Aorta (tissue), 5 donors: ENCODE measurements at regions not wholly inside any gene's neighbourhood (a gene's known extent, or its start where the extent isn't known, plus 50 kb on each side); places are given as distances from the start of the nearest gene placed in this dataset.

Experiments used
- ATAC-seq: fragments of 200-7000 bp; cut with Tn5 transposase; one replicate; pipeline ENCODE4 v1.9.1; 2022; ENCODE audit warnings: moderate library complexity; ENCODE audit not compliant: low FRiP score
- DNase-seq, 2 donors: peaks; one replicate each; pipeline ENCODE4 v3.0.0-alpha.2; 2020
- H3K27ac ChIP-seq, 2 donors: one replicate each; pipeline ENCODE4 v1.5.1; 2013; ENCODE audit warnings: low read length in 2 of 2, mild to moderate bottlenecking in 2 of 2, moderate library complexity in 2 of 2, control low read depth in 1 of 2, inconsistent platforms in 1 of 2, low read depth in 1 of 2
- H3K27me3 ChIP-seq, 2 donors: one replicate each; pipeline ENCODE4 v1.6.1; 2013; ENCODE audit warnings: control low read depth in 1 of 2, low read length in 1 of 2, mild to moderate bottlenecking in 1 of 2, moderate library complexity in 1 of 2; ENCODE audit not compliant: insufficient read depth in 2 of 2, control insufficient read depth in 1 of 2
- H3K36me3 ChIP-seq, 2 donors: one replicate each; pipeline ENCODE4 v1.6.1; 2013; ENCODE audit warnings: control low read depth in 1 of 2, low read length in 1 of 2, mild to moderate bottlenecking in 1 of 2; ENCODE audit not compliant: insufficient read depth in 2 of 2, control insufficient read depth in 1 of 2
- H3K4me1 ChIP-seq, 2 donors: one replicate each; pipeline ENCODE4 v1.6.1; 2013; ENCODE audit warnings: low read length in 2 of 2, control low read depth in 1 of 2, mild to moderate bottlenecking in 1 of 2, moderate library complexity in 1 of 2; ENCODE audit not compliant: insufficient read depth in 2 of 2, control insufficient read depth in 1 of 2
- H3K4me3 ChIP-seq, 2 donors: one replicate each; pipeline ENCODE4 v1.5.1; 2013; ENCODE audit warnings: low read length in 2 of 2, control low read depth in 1 of 2, mild to moderate bottlenecking in 1 of 2
- H3K9me3 ChIP-seq: one replicate; pipeline ENCODE4 v1.6.1; 2013; ENCODE audit warnings: mild to moderate bottlenecking, low read length; ENCODE audit not compliant: control insufficient read depth
- WGBS, 2 donors: extraction: QIAGEN DNeasy Blood & Tissue Kit; methylation state at CpG; one replicate each; pipeline ENCODE4 v1.1.7; 2013; 5-methylcytosine and 5-hydroxymethylcytosine counted together
- intact Hi-C, 2 donors: fragments of 100-400 bp; cut with DNase I; formaldehyde crosslinking; loops; one replicate each; pipeline versions ENCODE4 v1.14.2 to v1.15.0; 2022
- donor health status: healthy with polysubstance abuse.
- donor health status: Bipolar disorder and iron deficiency.
- donor health status: DM: no; HTN: no; CAD: no.
- donor health status: DM: no; HTN: no; CAD: no.
- donor health status: DM: yes; HTN: yes; CAD: no.

DNA sequence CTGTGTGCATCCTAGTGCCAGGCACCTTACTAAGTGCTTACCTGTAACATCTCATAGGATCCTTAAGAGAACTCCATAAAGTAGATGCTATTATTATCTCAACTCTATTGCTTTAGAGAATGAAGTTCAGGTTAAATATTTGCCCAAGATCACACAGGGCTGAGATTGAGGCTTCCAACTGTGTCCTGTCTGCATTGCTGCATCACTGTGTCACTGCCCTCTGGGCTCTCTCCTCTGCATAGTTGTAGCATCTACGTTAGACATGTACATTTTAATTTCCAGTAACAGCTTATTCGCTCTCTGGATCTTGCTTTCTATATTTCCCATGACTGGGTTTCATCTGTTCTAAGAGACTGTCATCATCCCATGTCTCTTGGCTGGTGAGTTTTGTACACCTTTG is 63.6 kb upstream of the FZD8 start:
- DNase-seq (no peak), ATAC-seq (no peak)
- H3K4me3 ChIP-seq, result no peak overlapping the region
- 91 to 93% methylated on average over 2 of the region's 2 CpGs for WGBS, 2 donors
- intact Hi-C loops, result no loop called here
- no peak overlapping the region for H3K27ac ChIP-seq
- H3K36me3 ChIP-seq, result no peaks in the 10 kb centered on the region
- H3K9me3 ChIP-seq, result peaks cover 2% of the 10 kb centered on the region
- no peaks in the 10 kb centered on the region for H3K4me1 ChIP-seq
- H3K27me3 ChIP-seq, result no peaks in the 10 kb centered on the region

DNA sequence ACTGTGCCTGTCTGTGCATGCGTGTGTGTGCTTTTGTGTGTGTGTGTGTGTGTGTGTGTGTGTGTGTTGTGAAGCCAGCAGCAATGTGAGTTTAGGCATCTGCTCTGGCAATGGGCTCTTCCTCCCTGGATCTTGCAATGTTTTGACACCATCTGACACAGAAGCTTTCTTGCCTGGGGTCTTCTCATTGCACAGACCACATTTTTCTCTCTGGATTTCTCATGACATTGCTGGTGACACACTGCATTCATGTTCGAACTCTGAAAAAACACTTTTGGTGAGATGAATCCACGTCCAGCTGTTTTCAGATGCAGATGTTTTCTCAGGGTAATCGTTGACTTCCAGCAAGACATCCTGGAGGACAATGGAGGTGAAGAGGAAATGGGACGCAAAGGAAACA is 63.0 kb upstream of the FZD8 start:
- Histone ChIP-seq H3K4me1 (no peaks in the 10 kb centered on the region), H3K9me3 (peaks cover 2% of the 10 kb centered on the region), H3K36me3 (no peaks in the 10 kb centered on the region), H3K27ac (no peak overlapping the region), H3K4me3 (no peak overlapping the region), H3K27me3 (no peaks in the 10 kb centered on the region)
- WGBS, 2 donors, result 75 to 80% methylated on average over 5 of the region's 5 CpGs
- ATAC-seq (no peak), DNase-seq (no peak)
- intact Hi-C loops, result no loop called here

DNA sequence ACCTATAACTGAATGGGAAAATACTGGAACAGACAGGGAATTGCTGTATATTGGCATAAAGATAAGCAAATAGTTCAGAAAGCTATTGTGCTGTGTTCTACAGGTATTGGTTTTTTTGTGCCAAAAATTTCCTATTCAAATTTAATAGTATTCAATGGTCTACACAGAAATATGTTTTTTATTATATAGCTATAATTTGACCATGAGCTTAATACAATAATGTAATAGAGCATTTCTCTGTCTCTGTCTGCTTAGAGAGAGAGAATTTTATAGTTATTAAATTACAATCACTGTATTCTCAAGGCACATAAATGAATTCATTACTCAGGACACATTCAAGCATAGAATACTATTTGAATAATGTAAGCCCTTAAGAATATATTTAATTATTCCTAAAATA is 62.3 kb upstream of the FZD8 start:
- Histone ChIP-seq H3K27me3 (no peaks in the 10 kb centered on the region), H3K36me3 (no peaks in the 10 kb centered on the region), H3K4me1 (no peaks in the 10 kb centered on the region), H3K4me3 (no peak overlapping the region), H3K27ac (no peak overlapping the region), H3K9me3 (peaks cover 2% of the 10 kb centered on the region)
- ATAC-seq, result no peak
- intact Hi-C loops, result no loop called here
- no peak for DNase-seq

DNA sequence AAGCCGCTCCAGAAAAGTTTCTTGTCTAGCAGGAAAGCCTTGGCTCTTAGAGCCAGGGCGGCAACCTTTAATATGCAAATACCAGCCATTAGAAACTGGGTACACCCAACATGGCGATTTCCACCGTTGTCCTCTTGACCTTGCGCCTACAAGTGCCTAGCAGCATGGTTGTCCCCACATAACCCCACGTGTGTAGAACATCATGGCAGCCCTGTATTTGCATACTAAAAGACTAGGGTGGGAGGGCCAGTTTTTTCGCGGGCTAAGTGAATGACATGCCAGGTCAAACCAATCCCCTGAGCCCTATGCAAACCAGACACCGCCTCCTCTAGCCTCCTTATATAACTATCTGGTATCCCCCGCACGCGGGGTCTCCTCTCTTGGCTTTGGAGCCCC is 58.4 kb upstream of the FZD8 start:
- 86 to 90% methylated on average over 12 of the region's 12 CpGs for WGBS, 2 donors
- intact Hi-C loops, result no loop called here
- DNase-seq (no peak), ATAC-seq (no peak)
- H3K4me1 ChIP-seq, result no peaks in the 10 kb centered on the region
- H3K27me3 ChIP-seq, result no peaks in the 10 kb centered on the region
- H3K4me3 ChIP-seq, result no peak overlapping the region
- H3K9me3 ChIP-seq, result peaks cover 2% of the 10 kb centered on the region
- H3K27ac ChIP-seq, result no peak overlapping the region
- H3K36me3 ChIP-seq, result no peaks in the 10 kb centered on the region

DNA sequence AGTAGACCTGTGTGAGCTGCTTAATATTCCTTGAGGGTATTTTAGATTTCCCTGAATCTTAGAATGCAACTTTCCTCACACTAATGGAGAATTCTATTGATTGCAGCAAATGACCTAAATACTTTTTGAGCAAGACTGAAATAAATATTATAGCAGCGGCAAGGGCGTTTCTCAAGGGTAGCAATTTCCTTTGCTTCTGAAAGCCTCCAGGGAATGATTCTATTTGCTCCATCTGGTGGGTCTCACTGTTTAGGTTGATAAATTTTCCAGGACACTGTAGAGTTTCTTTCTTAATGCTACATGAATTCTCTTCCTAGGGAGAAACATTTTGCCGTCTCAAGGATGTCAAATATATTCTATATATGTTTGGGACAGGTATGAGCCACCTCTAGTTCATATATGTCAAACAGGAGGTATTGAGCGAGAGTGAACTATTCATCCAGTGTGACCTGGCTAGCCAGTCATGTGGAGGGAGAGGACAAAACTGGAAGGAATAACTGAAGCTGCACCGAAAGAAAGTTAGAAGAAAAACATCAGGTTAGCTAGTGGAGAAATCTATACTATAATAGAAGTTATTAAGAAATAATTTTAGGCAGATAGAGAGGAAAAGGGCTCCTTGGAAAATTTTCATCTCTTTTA is 57.9 kb upstream of the FZD8 start:
- no peaks in the 10 kb centered on the region for H3K4me1 ChIP-seq
- intact Hi-C loops, result no loop called here
- ATAC-seq (no peak), DNase-seq (no peak)
- no peaks in the 10 kb centered on the region for H3K36me3 ChIP-seq
- no peaks in the 10 kb centered on the region for H3K27me3 ChIP-seq
- H3K9me3 ChIP-seq, result peaks cover 2% of the 10 kb centered on the region
- no peak overlapping the region for H3K4me3 ChIP-seq
- no peak overlapping the region for H3K27ac ChIP-seq
- 79 to 85% methylated on average over 5 of the region's 5 CpGs for WGBS, 2 donors

DNA sequence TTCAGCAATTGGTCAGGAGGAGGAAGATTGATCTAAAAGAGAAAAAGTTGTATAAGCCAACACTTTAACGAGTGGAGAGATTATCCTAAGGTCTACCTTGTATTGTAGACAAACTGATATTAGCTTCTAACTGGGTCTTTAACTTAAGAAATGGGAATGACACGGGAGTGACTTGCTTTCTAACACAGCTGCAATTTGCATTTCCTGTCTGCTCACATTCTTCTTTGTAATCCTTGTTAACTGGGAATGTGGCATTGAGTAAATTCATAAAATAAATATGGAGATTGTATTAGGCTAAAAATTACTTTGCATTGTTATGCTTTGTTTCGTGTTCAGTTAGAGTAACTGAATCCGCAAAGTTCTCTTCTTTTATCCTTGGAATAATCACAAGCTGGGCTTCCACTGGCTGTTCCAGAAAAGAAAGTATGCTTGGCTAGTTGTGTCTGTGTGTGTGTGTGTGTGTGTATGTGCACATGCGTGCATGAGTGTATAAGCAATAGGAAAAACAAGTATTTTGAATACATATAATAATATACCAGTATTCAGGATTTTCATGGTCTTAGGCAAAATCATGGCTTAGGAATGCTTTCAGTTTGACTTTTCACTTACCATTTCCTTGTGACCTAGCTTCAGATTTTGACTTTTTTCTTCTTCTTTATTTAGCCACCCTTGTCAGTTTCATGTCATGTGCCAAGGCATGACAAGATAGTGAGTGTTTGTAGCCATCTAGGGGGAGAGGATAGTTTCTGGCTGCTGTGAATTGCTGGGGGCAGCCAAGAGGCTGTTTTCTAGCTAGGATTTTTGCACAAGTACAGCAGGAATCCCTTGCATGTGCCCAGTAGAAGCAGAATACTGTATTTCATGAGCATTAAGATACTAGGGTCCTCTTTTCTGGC is 54.5 kb upstream of the FZD8 start:
- no peaks in the 10 kb centered on the region for H3K27me3 ChIP-seq
- no peak overlapping the region for H3K4me3 ChIP-seq
- intact Hi-C loops, result no loop called here
- no peaks in the 10 kb centered on the region for H3K9me3 ChIP-seq
- ATAC-seq (no peak), DNase-seq (no peak)
- H3K4me1 ChIP-seq, result no peaks in the 10 kb centered on the region
- WGBS, 2 donors, result 56 to 62% methylated on average over 5 of the region's 5 CpGs
- no peaks in the 10 kb centered on the region for H3K36me3 ChIP-seq
- no peak overlapping the region for H3K27ac ChIP-seq

DNA sequence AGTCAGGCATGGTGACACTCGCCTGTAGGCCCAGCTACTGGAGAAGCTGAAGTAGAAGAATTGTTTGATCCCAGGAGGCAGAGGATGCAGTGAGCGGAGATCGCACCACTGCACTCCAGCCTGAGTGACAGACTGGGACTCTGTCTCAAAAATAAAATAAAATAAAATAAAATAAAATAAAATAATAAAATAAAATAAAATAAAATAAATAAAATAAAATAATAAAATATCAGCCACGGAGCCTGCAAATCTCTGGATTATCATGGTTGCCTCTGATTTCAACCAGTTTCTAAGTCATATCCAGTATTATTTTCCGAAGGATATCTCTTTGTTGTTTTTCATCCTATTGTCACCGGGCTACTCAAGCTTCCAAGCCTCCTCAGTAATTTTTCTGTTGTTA is 51.7 kb upstream of the FZD8 start:
- WGBS, 2 donors, result 95% methylated on average over 6 of the region's 6 CpGs
- no peak overlapping the region for H3K4me3 ChIP-seq
- H3K9me3 ChIP-seq, result no peaks in the 10 kb centered on the region
- intact Hi-C loops, result no loop called here
- no peak overlapping the region for H3K27ac ChIP-seq
- no peak for DNase-seq
- H3K27me3 ChIP-seq, result no peaks in the 10 kb centered on the region
- H3K36me3 ChIP-seq, result no peaks in the 10 kb centered on the region
- no peak for ATAC-seq
- no peaks in the 10 kb centered on the region for H3K4me1 ChIP-seq
